ENCODE measurements at regions not wholly inside any gene's neighbourhood (a gene's known extent, or its start where the extent isn't known, plus 50 kb on each side); places are given as distances from the start of the nearest gene placed in this dataset.

DNA sequence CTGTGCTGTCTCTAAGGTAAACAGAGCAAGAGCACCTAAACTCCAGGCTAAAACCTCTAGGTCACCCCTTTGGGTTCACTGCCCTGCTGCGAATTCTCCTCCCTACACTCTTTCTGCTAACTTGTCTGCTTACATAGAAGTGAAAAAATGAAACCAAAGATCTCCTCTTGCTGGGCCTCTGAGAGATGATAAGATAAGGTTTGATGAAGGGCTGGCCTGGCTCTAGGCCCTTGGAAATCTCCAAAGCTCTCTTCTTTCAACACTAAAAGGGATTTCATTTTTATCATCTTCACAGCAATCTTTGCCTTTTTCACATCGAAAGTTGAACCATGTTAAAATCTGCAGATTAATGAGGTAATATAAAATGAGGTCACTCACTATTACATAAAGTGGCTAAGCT is 450.8 kb upstream of the TLE4 start:
- Mint-ChIP-seq H3K4me3 (ENCODE audit: unreplicated experiment) (no peak overlapping the region), H3K4me1 (ENCODE audit: low read depth, unreplicated experiment) (no peaks in the 10 kb centered on the region), H3K27me3 (ENCODE audit: low read depth, unreplicated experiment) (peaks cover 4% of the 10 kb centered on the region), H3K36me3 (ENCODE audit: low read depth, unreplicated experiment) (no peaks in the 10 kb centered on the region), H3K9me3 (ENCODE audit: unreplicated experiment) (no peaks in the 10 kb centered on the region), H3K27ac (ENCODE audit: unreplicated experiment) (no peak overlapping the region)
- no peak overlapping the region for H2AFZ ChIP-seq (ENCODE audit: low read depth, low read length)
- peak; percentile 8 for DNase-seq (ENCODE audit: low read depth)
- no peak for FAIRE-seq
- no peaks in the 10 kb centered on the region for H3K4me1 ChIP-seq (ENCODE audit: insufficient read depth, low read length)
- no peak overlapping the region for H3K4me2 ChIP-seq (ENCODE audit: low read length)
- H3K27ac ChIP-seq (ENCODE audit: low read depth, low read length): no peak overlapping the region
- H3K9me3 ChIP-seq (ENCODE audit: insufficient read depth, low read depth, low read length): no peaks in the 10 kb centered on the region
- no peak overlapping the region for H3K9ac ChIP-seq (ENCODE audit: low read length)
- no peaks in the 10 kb centered on the region for H3K36me3 ChIP-seq (ENCODE audit: insufficient read depth, low read length)
- no peaks in the 10 kb centered on the region for H3K27me3 ChIP-seq (ENCODE audit: insufficient read depth, low read length)
- no peaks in the 10 kb centered on the region for H4K20me1 ChIP-seq (ENCODE audit: insufficient read depth, low read length)
- no peaks in the 10 kb centered on the region for H3K79me2 ChIP-seq (ENCODE audit: insufficient read depth, low read length)
- TF ChIP-seq EZH2 (IDR thresholded peaks at IDR 0.05; ENCODE audit: insufficient read depth, low read length): no peak
- TF ChIP-seq, protein P1, sequence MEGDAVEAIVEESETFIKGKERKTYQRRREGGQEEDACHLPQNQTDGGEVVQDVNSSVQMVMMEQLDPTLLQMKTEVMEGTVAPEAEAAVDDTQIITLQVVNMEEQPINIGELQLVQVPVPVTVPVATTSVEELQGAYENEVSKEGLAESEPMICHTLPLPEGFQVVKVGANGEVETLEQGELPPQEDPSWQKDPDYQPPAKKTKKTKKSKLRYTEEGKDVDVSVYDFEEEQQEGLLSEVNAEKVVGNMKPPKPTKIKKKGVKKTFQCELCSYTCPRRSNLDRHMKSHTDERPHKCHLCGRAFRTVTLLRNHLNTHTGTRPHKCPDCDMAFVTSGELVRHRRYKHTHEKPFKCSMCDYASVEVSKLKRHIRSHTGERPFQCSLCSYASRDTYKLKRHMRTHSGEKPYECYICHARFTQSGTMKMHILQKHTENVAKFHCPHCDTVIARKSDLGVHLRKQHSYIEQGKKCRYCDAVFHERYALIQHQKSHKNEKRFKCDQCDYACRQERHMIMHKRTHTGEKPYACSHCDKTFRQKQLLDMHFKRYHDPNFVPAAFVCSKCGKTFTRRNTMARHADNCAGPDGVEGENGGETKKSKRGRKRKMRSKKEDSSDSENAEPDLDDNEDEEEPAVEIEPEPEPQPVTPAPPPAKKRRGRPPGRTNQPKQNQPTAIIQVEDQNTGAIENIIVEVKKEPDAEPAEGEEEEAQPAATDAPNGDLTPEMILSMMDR (IDR thresholded peaks at IDR 0.05; ENCODE audit: insufficient read depth, low read depth, low read length): no peak
- H3K4me3 ChIP-seq (ENCODE audit: insufficient read depth, low read depth, low read length): no peak overlapping the region

DNA sequence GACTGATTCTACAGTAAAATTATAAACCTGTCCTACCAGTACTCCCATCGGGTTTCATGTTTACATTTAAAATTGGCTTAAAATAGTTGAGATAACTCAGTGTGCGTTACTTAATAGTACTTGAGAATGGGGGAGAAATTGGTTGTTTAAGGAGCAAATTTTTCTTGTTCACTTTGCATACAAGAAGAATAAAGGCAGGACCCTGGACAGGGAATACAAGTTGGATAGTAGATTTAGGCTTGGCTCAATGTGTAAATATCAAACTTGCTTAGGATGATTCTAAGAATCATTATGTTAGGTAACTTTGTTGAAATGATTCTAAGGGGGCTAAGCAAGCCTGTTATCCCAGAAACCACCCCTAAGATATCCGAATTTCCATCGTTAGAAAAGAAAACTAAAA is 448.4 kb upstream of the TLE4 start:
- H3K79me2 ChIP-seq (ENCODE audit: insufficient read depth, low read length): no peaks in the 10 kb centered on the region
- H3K4me1 ChIP-seq (ENCODE audit: insufficient read depth, low read length): no peaks in the 10 kb centered on the region
- DNase-seq (ENCODE audit: low read depth) (peak; percentile 18), FAIRE-seq (no peak)
- Mint-ChIP-seq H3K4me3 (ENCODE audit: unreplicated experiment) (no peak overlapping the region), H3K4me1 (ENCODE audit: low read depth, unreplicated experiment) (no peaks in the 10 kb centered on the region), H3K36me3 (ENCODE audit: low read depth, unreplicated experiment) (no peaks in the 10 kb centered on the region), H3K27me3 (ENCODE audit: low read depth, unreplicated experiment) (peaks cover 3% of the 10 kb centered on the region), H3K9me3 (ENCODE audit: unreplicated experiment) (no peaks in the 10 kb centered on the region), H3K27ac (ENCODE audit: unreplicated experiment) (no peak overlapping the region)
- H3K9ac ChIP-seq (ENCODE audit: low read length): no peak overlapping the region
- TF ChIP-seq, protein P1 (IDR thresholded peaks at IDR 0.05; ENCODE audit: insufficient read depth, low read depth, low read length): no peak
- TF ChIP-seq EZH2 (IDR thresholded peaks at IDR 0.05; ENCODE audit: insufficient read depth, low read length): no peak
- no peaks in the 10 kb centered on the region for H3K9me3 ChIP-seq (ENCODE audit: insufficient read depth, low read depth, low read length)
- no peak overlapping the region for H3K27ac ChIP-seq (ENCODE audit: low read depth, low read length)
- H4K20me1 ChIP-seq (ENCODE audit: insufficient read depth, low read length): no peaks in the 10 kb centered on the region
- H2AFZ ChIP-seq (ENCODE audit: low read depth, low read length): no peak overlapping the region
- no peaks in the 10 kb centered on the region for H3K27me3 ChIP-seq (ENCODE audit: insufficient read depth, low read length)
- H3K4me3 ChIP-seq (ENCODE audit: insufficient read depth, low read depth, low read length): no peak overlapping the region
- no peaks in the 10 kb centered on the region for H3K36me3 ChIP-seq (ENCODE audit: insufficient read depth, low read length)
- H3K4me2 ChIP-seq (ENCODE audit: low read length): no peak overlapping the region

DNA sequence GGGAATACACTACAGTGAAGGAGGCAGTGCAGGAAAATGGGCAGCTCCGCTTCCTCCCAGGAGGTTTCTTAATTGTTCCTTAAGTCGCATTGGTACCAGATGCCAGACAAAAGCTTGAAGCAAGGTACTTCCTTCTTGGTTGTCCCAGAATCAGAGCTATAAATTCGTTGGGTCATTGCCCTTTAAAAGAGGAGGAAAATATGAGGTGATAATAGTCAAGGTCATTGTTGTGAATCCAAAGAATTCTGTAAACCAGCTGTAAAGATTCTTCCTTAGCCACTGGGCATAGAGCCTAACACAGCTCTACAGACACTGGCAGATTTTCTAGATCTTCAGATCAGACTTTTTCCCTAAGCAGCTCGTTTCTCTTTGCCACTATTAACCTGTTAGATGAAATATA is 444.1 kb upstream of the TLE4 start:
- Histone ChIP-seq H3K36me3 (ENCODE audit: insufficient read depth, low read length) (no peaks in the 10 kb centered on the region), H3K9ac (ENCODE audit: low read length) (no peak overlapping the region), H3K4me2 (ENCODE audit: low read length) (no peak overlapping the region), H3K27me3 (ENCODE audit: insufficient read depth, low read length) (no peaks in the 10 kb centered on the region), H3K4me1 (ENCODE audit: insufficient read depth, low read length) (no peaks in the 10 kb centered on the region), H2AFZ (ENCODE audit: low read depth, low read length) (no peak overlapping the region), H3K4me3 (ENCODE audit: insufficient read depth, low read depth, low read length) (no peak overlapping the region), H4K20me1 (ENCODE audit: insufficient read depth, low read length) (no peaks in the 10 kb centered on the region), H3K9me3 (ENCODE audit: insufficient read depth, low read depth, low read length) (no peaks in the 10 kb centered on the region), H3K27ac (ENCODE audit: low read depth, low read length) (no peak overlapping the region), H3K79me2 (ENCODE audit: insufficient read depth, low read length) (no peaks in the 10 kb centered on the region)
- no peak overlapping the region for H3K4me3 Mint-ChIP-seq (ENCODE audit: unreplicated experiment)
- peaks cover 3% of the 10 kb centered on the region for H3K27me3 Mint-ChIP-seq (ENCODE audit: low read depth, unreplicated experiment)
- DNase-seq (ENCODE audit: low read depth) (no peak), FAIRE-seq (peak; percentile 5)
- TF ChIP-seq, protein P1 (IDR thresholded peaks at IDR 0.05; ENCODE audit: insufficient read depth, low read depth, low read length): no peak
- no peak for TF ChIP-seq EZH2 (IDR thresholded peaks at IDR 0.05; ENCODE audit: insufficient read depth, low read length)
- H3K9me3 Mint-ChIP-seq (ENCODE audit: unreplicated experiment): no peaks in the 10 kb centered on the region
- H3K36me3 Mint-ChIP-seq (ENCODE audit: low read depth, unreplicated experiment): no peaks in the 10 kb centered on the region
- H3K4me1 Mint-ChIP-seq (ENCODE audit: low read depth, unreplicated experiment): no peaks in the 10 kb centered on the region
- no peak overlapping the region for H3K27ac Mint-ChIP-seq (ENCODE audit: unreplicated experiment)

Data from astrocyte (in vitro differentiated cells and primary cell).